ENCODE measurements at regions not wholly inside any gene's neighbourhood (a gene's known extent, or its start where the extent isn't known, plus 50 kb on each side); places are given as distances from the start of the nearest gene placed in this dataset.

DNA sequence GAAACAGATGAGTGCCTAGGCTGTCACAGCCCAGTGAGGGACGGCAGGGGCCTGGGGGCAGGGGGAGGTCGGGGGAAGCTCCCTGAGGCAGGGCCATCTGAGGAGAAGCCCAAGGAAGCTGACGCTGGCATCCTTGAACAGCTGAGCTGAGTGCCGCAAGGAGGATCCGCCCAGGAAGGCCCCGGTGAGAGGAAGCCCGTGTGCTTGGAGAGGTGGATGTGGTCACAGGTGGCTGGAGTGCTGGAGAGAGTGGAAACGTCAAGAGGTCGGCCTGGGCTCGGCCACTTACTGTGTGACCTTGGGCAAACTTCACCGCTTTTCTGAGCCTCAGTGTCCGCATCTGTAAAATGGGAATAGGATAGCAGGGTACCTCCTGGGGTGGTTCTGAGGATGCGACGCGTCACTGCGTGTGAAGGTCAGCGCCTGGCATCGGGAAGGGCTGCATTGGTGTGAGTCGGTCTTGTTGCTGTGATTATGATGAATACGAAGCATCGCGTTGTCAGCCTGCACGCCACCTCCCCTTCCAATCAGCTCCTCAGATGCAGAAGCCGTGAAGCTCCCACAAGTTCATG lies 116.1 kb upstream of the PTPN1 start:
- TF ChIP-seq CTCF (IDR thresholded peaks at IDR 0.05; ENCODE audit: borderline replicate concordance, extremely low read depth, low read length, poor library complexity, severe bottlenecking) (no peak), EZH2 (IDR thresholded peaks at IDR 0.05; ENCODE audit: borderline replicate concordance, low read depth, low read length, severe bottlenecking) (no peak)

Measured in DND-41 (cell line).